H1 (cell line): ENCODE measurements at regions not wholly inside any gene's neighbourhood (a gene's known extent, or its start where the extent isn't known, plus 50 kb on each side); places are given as distances from the start of the nearest gene placed in this dataset.
A peak's percentile ranks its signal among the peaks of the same experiment; 100 is the strongest.

ENCODE experiments used
- CTCF ChIA-PET: fragments of 300-600 bp; sonication (Branson Sonifier 250); formaldehyde crosslinking; loops from one replicate; lab custom pipeline; 2021; ENCODE audit not compliant: partially characterized antibody; lab: Charles Lee
- POLR2A ChIA-PET: fragments of 300-600 bp; sonication (Branson Sonifier 250); formaldehyde crosslinking; loops from one replicate; lab custom pipeline; 2021; ENCODE audit warnings: inconsistent platforms; ENCODE audit not compliant: partially characterized antibody; lab: Charles Lee
- DNase-seq, 2 experiments: peaks; one replicate each; pipeline versions ENCODE4 v3.0.0 to v3.0.0-alpha.2; 2010 to 2022; ENCODE audit warnings: low spot score in 2 of 2, low read depth in 1 of 2, mixed read lengths in 1 of 2
- FAIRE-seq: peaks from 2 replicates; lab custom pipeline; 2011; peaks lifted over from hg19 to GRCh38; lab: Jason Lieb, UNC
- H2AFZ ChIP-seq: 2 replicates; pipeline ENCODE4 v1.8.1; 2012; ENCODE audit warnings: low read length, inconsistent platforms
- H2AK5ac ChIP-seq: 2 replicates; pipeline ENCODE4 v1.6.1; 2013; ENCODE audit warnings: low read depth, low read length
- H2BK120ac ChIP-seq: replicated peaks from 2 replicates; pipeline ENCODE3; 2013; ENCODE audit warnings: low read depth, low read length, inconsistent platforms
- H2BK12ac ChIP-seq: 2 replicates; pipeline ENCODE4 v1.6.1; 2013; ENCODE audit warnings: low read depth, low read length
- H2BK15ac ChIP-seq: 2 replicates; pipeline ENCODE4 v1.6.1; 2013; ENCODE audit warnings: low read length
- H2BK20ac ChIP-seq: 2 replicates; pipeline ENCODE4 v1.6.1; 2013; ENCODE audit warnings: low read length
- H2BK5ac ChIP-seq: 2 replicates; pipeline ENCODE4 v1.6.1; 2013; ENCODE audit warnings: low read depth, low read length
- H3K14ac ChIP-seq: 2 replicates; pipeline ENCODE4 v1.6.1; 2013; ENCODE audit warnings: inconsistent platforms; ENCODE audit not compliant: insufficient read length
- H3K18ac ChIP-seq: 2 replicates; pipeline ENCODE4 v1.6.1; 2013; ENCODE audit warnings: low read length; ENCODE audit errors: extremely low read depth
- H3K23ac ChIP-seq: 2 replicates; pipeline ENCODE4 v1.6.1; 2013; ENCODE audit warnings: inconsistent platforms; ENCODE audit not compliant: insufficient read length
- H3K23me2 ChIP-seq: 2 replicates; pipeline ENCODE4 v1.6.1; 2013; ENCODE audit warnings: low read depth, low read length
- H3K27ac ChIP-seq: 2 replicates; pipeline ENCODE4 v1.6.1; 2011; ENCODE audit warnings: low read depth, low read length, inconsistent platforms
- H3K27me3 ChIP-seq, 4 experiments: replicated peaks in 1 of 4; 1 replicate in 1 of 4; 2 replicates in 3 of 4; pipeline versions ENCODE4 v1.6.1 to v1.8.1; 2011 to 2013; ENCODE audit warnings: low read length in 3 of 4, mild to moderate bottlenecking in 3 of 4, inconsistent platforms in 2 of 4, mixed read lengths in 2 of 4, moderate library complexity in 1 of 4; ENCODE audit not compliant: control insufficient read depth in 3 of 4, insufficient read depth in 3 of 4; ENCODE audit errors: extremely low read depth in 1 of 4
- H3K36me3 ChIP-seq, 4 experiments: 2 replicates each; pipeline versions ENCODE4 v1.6.1 to v1.8.1; 2011 to 2013; ENCODE audit warnings: mild to moderate bottlenecking in 4 of 4, low read length in 3 of 4, moderate library complexity in 2 of 4, control low read depth in 1 of 4, inconsistent platforms in 1 of 4; ENCODE audit not compliant: insufficient read depth in 4 of 4, control insufficient read depth in 2 of 4
- H3K4ac ChIP-seq: replicated peaks from 2 replicates; pipeline ENCODE3; 2013; ENCODE audit warnings: low read length, low read depth, mixed read lengths, inconsistent platforms; ENCODE audit not compliant: insufficient read length
- H3K4me1 ChIP-seq, 4 experiments: replicated peaks in 1 of 4; 1 replicate in 1 of 4; 2 replicates in 3 of 4; pipeline versions ENCODE4 v1.6.1 to v1.8.1; 2011 to 2013; ENCODE audit warnings: low read length in 3 of 4, inconsistent platforms in 2 of 4, mixed read lengths in 1 of 4; ENCODE audit not compliant: insufficient read depth in 4 of 4, control insufficient read depth in 3 of 4
- H3K4me2 ChIP-seq, 2 experiments: 2 replicates each; pipeline versions ENCODE4 v1.6.1 to v1.8.1; 2011 to 2013; ENCODE audit warnings: low read depth in 2 of 2, low read length in 2 of 2, control low read depth in 1 of 2, inconsistent platforms in 1 of 2, mild to moderate bottlenecking in 1 of 2; ENCODE audit not compliant: insufficient read depth in 1 of 2
- H3K4me3 ChIP-seq, 4 experiments: fragments of 200-600, 300-600 bp in 1 of 4; sonication (generic), shearing (Covaris generic), sonication (Bioruptor Twin) in 1 of 4; 2 replicates each; pipeline versions ENCODE4 v1.5.1 to v1.8.1; 2011 to 2016; ENCODE audit warnings: low read length in 4 of 4, low read depth in 3 of 4, control low read depth in 2 of 4, inconsistent platforms in 2 of 4, mild to moderate bottlenecking in 2 of 4, mixed read lengths in 1 of 4, moderate library complexity in 1 of 4; ENCODE audit not compliant: insufficient read depth in 2 of 4; ENCODE audit errors: extremely low read depth in 1 of 4
- H3K56ac ChIP-seq: replicated peaks from 2 replicates; pipeline ENCODE3; 2013; ENCODE audit warnings: low read depth, mild to moderate bottlenecking, mixed read lengths, low read length, inconsistent platforms; ENCODE audit not compliant: insufficient read length
- H3K79me1 ChIP-seq: 2 replicates; pipeline ENCODE4 v1.6.1; 2013; ENCODE audit warnings: low read depth, low read length, control low read depth
- H3K79me2 ChIP-seq, 2 experiments: 2 replicates each; pipeline versions ENCODE4 v1.6.1 to v1.8.1; 2012 to 2013; ENCODE audit warnings: low read length in 2 of 2, mild to moderate bottlenecking in 2 of 2, inconsistent platforms in 1 of 2; ENCODE audit not compliant: insufficient read depth in 2 of 2, control insufficient read depth in 1 of 2
- H3K9ac ChIP-seq, 4 experiments: replicated peaks in 1 of 4; 1 replicate in 1 of 4; 2 replicates in 3 of 4; pipeline versions ENCODE4 v1.6.1 to v1.8.1; 2011 to 2013; ENCODE audit warnings: low read depth in 3 of 4, low read length in 3 of 4, control low read depth in 2 of 4, mild to moderate bottlenecking in 2 of 4, moderate library complexity in 2 of 4, inconsistent platforms in 1 of 4; ENCODE audit errors: extremely low read depth in 1 of 4
- H3K9me3 ChIP-seq, 2 experiments: 2 replicates each; pipeline versions ENCODE4 v1.6.1 to v1.8.1; 2012 to 2013; ENCODE audit warnings: mild to moderate bottlenecking in 2 of 2, moderate library complexity in 2 of 2, control low read depth in 1 of 2, inconsistent platforms in 1 of 2, low read depth in 1 of 2, low read length in 1 of 2, mixed read lengths in 1 of 2; ENCODE audit not compliant: insufficient read depth in 2 of 2
- H4K20me1 ChIP-seq, 2 experiments: replicated peaks in 1 of 2; 2 replicates each; pipeline versions ENCODE3 to v1.8.1; 2011 to 2013; ENCODE audit warnings: inconsistent platforms in 2 of 2, low read length in 2 of 2, mild to moderate bottlenecking in 1 of 2; ENCODE audit not compliant: insufficient read depth in 2 of 2, control insufficient read depth in 1 of 2
- H4K5ac ChIP-seq: 2 replicates; pipeline ENCODE4 v1.6.1; 2013; ENCODE audit warnings: low read length, low read depth, mixed read lengths, inconsistent platforms; ENCODE audit not compliant: insufficient read length
- H4K8ac ChIP-seq: 2 replicates; pipeline ENCODE4 v1.8.0; 2013; ENCODE audit warnings: mild to moderate bottlenecking, moderate library complexity, low read length, inconsistent platforms; ENCODE audit not compliant: insufficient read depth; ENCODE audit errors: extremely low read depth
- H4K91ac ChIP-seq: replicated peaks from 2 replicates; pipeline ENCODE3; 2013; ENCODE audit warnings: low read length, mixed read lengths, inconsistent platforms; ENCODE audit not compliant: insufficient read length
- CBX8 ChIP-seq: fragments of 300-800, 300-1000 bp; sonication (generic); IDR thresholded peaks from 2 replicates; pipeline ENCODE4 v1.7.1; 2016; ENCODE audit warnings: low read depth, low read length, borderline replicate concordance
- CEBPB ChIP-seq: IDR thresholded peaks from 2 replicates; pipeline ENCODE4 v1.6.1; 2012; ENCODE audit warnings: low read depth, low read length
- EZH2 ChIP-seq: fragments of 200-600 bp; sonication (generic); IDR thresholded peaks from 2 replicates; pipeline ENCODE4 v1.7.1; 2012; ENCODE audit warnings: low read depth, mild to moderate bottlenecking, moderate library complexity, low read length, inconsistent platforms; ENCODE audit not compliant: severe bottlenecking
- JUND ChIP-seq: IDR thresholded peaks from 2 replicates; pipeline ENCODE4 v1.6.1; 2011; ENCODE audit warnings: mild to moderate bottlenecking, improper control_type of control experiment, low read length
- POLR2AphosphoS5 ChIP-seq: IDR thresholded peaks from 2 replicates; pipeline ENCODE4 v1.6.1; 2011; ENCODE audit warnings: low read depth, low read length
- POU5F1 ChIP-seq: IDR thresholded peaks from 2 replicates; pipeline ENCODE4 v1.6.1; 2011; ENCODE audit warnings: low read depth, mild to moderate bottlenecking, low read length, moderate library complexity
- SRF ChIP-seq: IDR thresholded peaks from 2 replicates; pipeline ENCODE4 v1.6.1; 2011; ENCODE audit warnings: mild to moderate bottlenecking, low read depth, low read length, moderate library complexity
- WGBS, 2 experiments: shearing (Covaris generic) in 1 of 2; methylation state at CpG; one replicate each; pipeline versions ENCODE4 v1.1.6 to v1.1.7; 2013 to 2015; ENCODE audit warnings: low lambda C conversion rate in 2 of 2, mixed read lengths in 2 of 2, inconsistent platforms in 1 of 2, low coverage in 1 of 2, missing lambda C conversion rate in 1 of 2; ENCODE audit not compliant: insufficient replicate concordance in 2 of 2, insufficient coverage in 1 of 2, insufficient read length in 1 of 2; ENCODE audit errors: extremely low coverage in 1 of 2, missing lambda C conversion rate in 1 of 2; 5-methylcytosine and 5-hydroxymethylcytosine counted together

DNA sequence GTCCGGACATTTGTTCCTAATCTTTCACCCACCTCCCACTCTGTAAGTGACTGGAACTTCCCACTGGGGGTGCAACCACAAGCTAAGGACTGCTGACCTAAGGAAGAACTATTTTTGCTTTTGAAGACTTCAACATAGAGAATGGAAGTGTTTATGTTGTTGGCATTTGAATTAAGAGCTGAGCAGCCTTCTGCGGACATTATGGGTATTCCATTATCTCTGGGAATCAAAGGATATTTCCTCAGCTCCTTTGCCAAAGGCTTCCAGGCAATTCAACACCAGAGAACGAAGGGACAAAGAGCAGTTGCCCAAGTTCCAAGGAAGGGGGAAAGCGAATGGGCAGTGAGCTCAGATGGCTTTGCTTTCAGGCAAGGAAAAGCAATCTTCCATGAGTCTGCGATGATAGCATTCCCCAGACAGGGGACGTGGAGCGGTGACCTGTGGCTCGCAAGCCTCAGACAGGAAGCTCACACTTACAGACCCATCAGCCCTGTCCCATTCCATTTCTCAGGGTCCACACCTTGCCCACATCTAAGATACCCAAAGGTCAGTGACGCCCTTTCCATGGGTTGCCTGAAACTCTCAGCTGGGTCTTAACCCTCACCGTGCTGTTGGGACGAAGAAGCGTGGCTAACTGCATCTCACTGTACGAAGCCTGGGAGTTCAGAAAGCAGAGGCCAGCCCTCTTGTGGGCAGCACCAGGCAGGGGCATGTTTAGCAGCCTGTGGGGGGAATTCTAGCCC is 116.8 kb downstream of the COPS8 start:
- 0 out of 2 replicates have a peak overlapping the region, but pooled peaks have one; percentile 19 for H2BK15ac ChIP-seq
- peak overlapping the region; percentile 85 for H2BK12ac ChIP-seq
- no peaks in the 10 kb centered on the region for H3K23me2 ChIP-seq
- no peak overlapping the region for H3K14ac ChIP-seq
- no peaks in the 10 kb centered on the region for H3K79me1 ChIP-seq
- H4K91ac ChIP-seq, result peak overlapping the region; percentile 44
- peak overlapping the region; percentile 71; the same call in 1 of the 2 replicates for H2AK5ac ChIP-seq
- peak overlapping the region; percentile 10; the same call in 1 of the 2 replicates for H3K18ac ChIP-seq
- ChIA-PET POLR2A (no interaction called here), CTCF (interaction anchor here (1.0 to 3.8 kb wide), 8 partner anchors 9 to 269 kb away, joined by 3 to 16 read pairs (median 4); no protein-coding TSS in a partner anchor)
- no peak overlapping the region for H4K5ac ChIP-seq
- H2AFZ ChIP-seq, result no peak overlapping the region
- no peak for FAIRE-seq
- no peak overlapping the region for H4K8ac ChIP-seq
- H3K4me3 ChIP-seq, result no peak overlapping the region
- 0 out of 2 replicates have a peak overlapping the region, but pooled peaks have one; percentile 18 for H2BK5ac ChIP-seq
- no peak overlapping the region for H2BK120ac ChIP-seq
- WGBS, 2 experiments, result 84% methylated on average over 13 of the region's 13 CpGs; no CpG with 5 or more reads in 1 of the 2 experiments
- no peaks in the 10 kb centered on the region for H3K36me3 ChIP-seq
- H3K9ac ChIP-seq, result no peak overlapping the region
- TF ChIP-seq POLR2AphosphoS5 (no peak), EZH2 (no peak), JUND (no peak), CBX8 (no peak), CEBPB (no peak), SRF (no peak), POU5F1 (no peak)
- no peaks in the 10 kb centered on the region for H3K79me2 ChIP-seq
- no peaks in the 10 kb centered on the region; a peak in 3 of 7 replicates for H3K27me3 ChIP-seq
- H3K56ac ChIP-seq, result no peak overlapping the region
- H3K9me3 ChIP-seq, result no peaks in the 10 kb centered on the region; a peak in 1 of 4 replicates
- peaks cover 6 to 23% (median 14%) of the 10 kb centered on the region in 4 experiments for H3K4me1 ChIP-seq
- no peak overlapping the region for H3K23ac ChIP-seq
- no peak overlapping the region for H3K27ac ChIP-seq
- no peaks in the 10 kb centered on the region for H4K20me1 ChIP-seq
- H3K4me2 ChIP-seq, result no peak overlapping the region
- DNase-seq, result no peak
- H3K4ac ChIP-seq, result peak overlapping the region; percentile 13
- H2BK20ac ChIP-seq, result peak overlapping the region; percentile 53
